Peyer's patch (tissue), 4 donors: ENCODE measurements at regions not wholly inside any gene's neighbourhood (a gene's known extent, or its start where the extent isn't known, plus 50 kb on each side); places are given as distances from the start of the nearest gene placed in this dataset.

ENCODE experiments used
- DNase-seq, 3 donors: peaks; one replicate each; pipeline ENCODE4 v3.0.0-alpha.2; 2017 to 2019
- H3K27ac ChIP-seq, 4 donors: fragments of 200-600 bp; sonication (generic); one replicate each; pipeline ENCODE4 v1.5.1; 2016 to 2019
- H3K27me3 ChIP-seq, 2 donors: fragments of 200-600 bp; sonication (generic); one replicate each; pipeline ENCODE4 v1.5.1; 2019
- H3K36me3 ChIP-seq, 3 donors: fragments of 200-600 bp; sonication (generic); one replicate each; pipeline ENCODE4 v1.5.1; 2016 to 2019
- H3K4me1 ChIP-seq, 4 donors: fragments of 200-600 bp; sonication (generic); one replicate each; pipeline ENCODE4 v1.5.1; 2016 to 2019
- H3K4me3 ChIP-seq, 4 donors: fragments of 200-600 bp; sonication (generic); 1 replicate in 3 of 4; 2 replicates in 1 of 4; pipeline ENCODE4 v1.5.1; 2016 to 2019; ENCODE audit warnings: mild to moderate bottlenecking in 1 of 4
- H3K9me3 ChIP-seq, 4 donors: fragments of 200-600 bp; sonication (generic); one replicate each; pipeline ENCODE4 v1.5.1; 2016 to 2019; ENCODE audit warnings: mild to moderate bottlenecking in 1 of 4
- CTCF ChIP-seq, 6 experiments: fragments of 450-650 bp in 4 of 6; fragments of 200-600 bp in 2 of 6; sonication (generic) in 1 of 6; IDR thresholded peaks; one replicate each; pipeline ENCODE4 v1.5.1; 2017 to 2019; ENCODE audit warnings: antibody characterized with exemption in 6 of 6, mild to moderate bottlenecking in 3 of 6, moderate library complexity in 1 of 6
- POLR2A ChIP-seq, 2 donors: fragments of 450-650 bp; IDR thresholded peaks; one replicate each; pipeline ENCODE4 v1.5.1; 2017; ENCODE audit warnings: antibody characterized with exemption in 2 of 2, mild to moderate bottlenecking in 2 of 2, moderate library complexity in 2 of 2

GRCh38 chr18:30766053-30766452, 276.5 kb downstream of the DSC3 start:
- Histone ChIP-seq H3K9me3 (no peaks in the 10 kb centered on the region), H3K36me3 (no peaks in the 10 kb centered on the region), H3K4me1 (no peaks in the 10 kb centered on the region), H3K27ac (no peak overlapping the region), H3K4me3 (no peak overlapping the region), H3K27me3 (no peaks in the 10 kb centered on the region)
- no peak for TF ChIP-seq CTCF (IDR thresholded peaks at IDR 0.05)
- no peak for TF ChIP-seq POLR2A (IDR thresholded peaks at IDR 0.05)
- DNase-seq, result no peak

GRCh38 chr18:30765247-30765646, 277.3 kb downstream of the DSC3 start:
- no peaks in the 10 kb centered on the region for H3K27me3 ChIP-seq
- no peaks in the 10 kb centered on the region for H3K9me3 ChIP-seq
- no peak overlapping the region for H3K4me3 ChIP-seq
- H3K4me1 ChIP-seq, result no peaks in the 10 kb centered on the region
- TF ChIP-seq POLR2A (IDR thresholded peaks at IDR 0.05) (no peak), CTCF (IDR thresholded peaks at IDR 0.05) (no peak)
- no peak overlapping the region for H3K27ac ChIP-seq
- H3K36me3 ChIP-seq, result no peaks in the 10 kb centered on the region
- no peak for DNase-seq

GRCh38 chr18:30763902-30764350, 278.6 kb downstream of the DSC3 start:
- no peaks in the 10 kb centered on the region for H3K27me3 ChIP-seq
- no peaks in the 10 kb centered on the region for H3K9me3 ChIP-seq
- DNase-seq, result no peak
- no peak overlapping the region for H3K27ac ChIP-seq
- no peaks in the 10 kb centered on the region for H3K4me1 ChIP-seq
- TF ChIP-seq CTCF (IDR thresholded peaks at IDR 0.05) (no peak), POLR2A (IDR thresholded peaks at IDR 0.05) (no peak)
- H3K4me3 ChIP-seq, result no peak overlapping the region
- no peaks in the 10 kb centered on the region for H3K36me3 ChIP-seq

GRCh38 chr18:30754846-30755245, 287.7 kb downstream of the DSC3 start:
- H3K36me3 ChIP-seq, result no peaks in the 10 kb centered on the region
- no peak overlapping the region for H3K4me3 ChIP-seq
- no peaks in the 10 kb centered on the region for H3K27me3 ChIP-seq
- DNase-seq, result no peak
- no peaks in the 10 kb centered on the region for H3K9me3 ChIP-seq
- H3K27ac ChIP-seq, result no peak overlapping the region
- no peaks in the 10 kb centered on the region for H3K4me1 ChIP-seq
- TF ChIP-seq CTCF (IDR thresholded peaks at IDR 0.05), result no peak

GRCh38 chr18:30748541-30748940, 294.0 kb downstream of the DSC3 start:
- no peak for TF ChIP-seq POLR2A (IDR thresholded peaks at IDR 0.05)
- no peak for TF ChIP-seq CTCF (IDR thresholded peaks at IDR 0.05)
- H3K9me3 ChIP-seq, result no peaks in the 10 kb centered on the region
- H3K27ac ChIP-seq, result no peak overlapping the region
- no peaks in the 10 kb centered on the region for H3K27me3 ChIP-seq
- no peaks in the 10 kb centered on the region for H3K36me3 ChIP-seq
- no peak overlapping the region for H3K4me3 ChIP-seq
- DNase-seq, result no peak
- no peaks in the 10 kb centered on the region for H3K4me1 ChIP-seq

GRCh38 chr18:30746224-30746623, 296.3 kb downstream of the DSC3 start:
- no peak for TF ChIP-seq CTCF (IDR thresholded peaks at IDR 0.05)
- no peak for TF ChIP-seq POLR2A (IDR thresholded peaks at IDR 0.05)
- Histone ChIP-seq H3K27me3 (no peaks in the 10 kb centered on the region), H3K27ac (no peak overlapping the region), H3K9me3 (no peaks in the 10 kb centered on the region), H3K4me1 (no peaks in the 10 kb centered on the region), H3K4me3 (no peak overlapping the region), H3K36me3 (no peaks in the 10 kb centered on the region)
- DNase-seq, result no peak
